ENCODE measurements at regions not wholly inside any gene's neighbourhood (a gene's known extent, or its start where the extent isn't known, plus 50 kb on each side); places are given as distances from the start of the nearest gene placed in this dataset.

- Histone ChIP-seq H3K4me1 (ENCODE audit: control insufficient read depth, insufficient read depth, low read length) (no peaks in the 10 kb centered on the region), H3K4me3 (ENCODE audit: low read length) (no peak overlapping the region), H3K36me3 (ENCODE audit: control insufficient read depth, insufficient read depth, low read length, severe bottlenecking) (no peaks in the 10 kb centered on the region), H3K9ac (ENCODE audit: low read length) (no peak overlapping the region), H3K27me3 (replicated peaks; ENCODE audit: control insufficient read depth, insufficient read depth, low read length) (no peaks in the 10 kb centered on the region), H3K9me3 (ENCODE audit: control insufficient read depth, low read length) (no peaks in the 10 kb centered on the region)
- DNase-seq (ENCODE audit: low read depth), result peak; percentile 41
Observed at GRCh38 chr12:59973515-59973914, 377.7 kb downstream of the SLC16A7 start.

- Histone ChIP-seq H3K36me3 (ENCODE audit: control insufficient read depth, insufficient read depth, low read length, severe bottlenecking) (no peaks in the 10 kb centered on the region), H3K4me1 (ENCODE audit: control insufficient read depth, insufficient read depth, low read length) (no peaks in the 10 kb centered on the region), H3K9me3 (ENCODE audit: control insufficient read depth, low read length) (no peaks in the 10 kb centered on the region), H3K27me3 (replicated peaks; ENCODE audit: control insufficient read depth, insufficient read depth, low read length) (no peaks in the 10 kb centered on the region), H3K4me3 (ENCODE audit: low read length) (no peak overlapping the region), H3K9ac (ENCODE audit: low read length) (no peak overlapping the region)
- no peak for DNase-seq (ENCODE audit: low read depth)
Observed at GRCh38 chr12:59977779-59978178, 381.9 kb downstream of the SLC16A7 start.

- H3K4me1 ChIP-seq (ENCODE audit: control insufficient read depth, insufficient read depth, low read length), result no peaks in the 10 kb centered on the region
- H3K9me3 ChIP-seq (ENCODE audit: control insufficient read depth, low read length), result no peaks in the 10 kb centered on the region
- H3K36me3 ChIP-seq (ENCODE audit: control insufficient read depth, insufficient read depth, low read length, severe bottlenecking), result no peaks in the 10 kb centered on the region
- H3K27me3 ChIP-seq (replicated peaks; ENCODE audit: control insufficient read depth, insufficient read depth, low read length), result no peaks in the 10 kb centered on the region
- H3K9ac ChIP-seq (ENCODE audit: low read length), result no peak overlapping the region
- DNase-seq (ENCODE audit: low read depth), result peak; percentile 29
- H3K4me3 ChIP-seq (ENCODE audit: low read length), result no peak overlapping the region
Observed at GRCh38 chr12:59980476-59980875, 384.6 kb downstream of the SLC16A7 start.

GRCh38 chr12:59999291-59999690 is 403.5 kb downstream of the SLC16A7 start:
- Histone ChIP-seq H3K9ac (ENCODE audit: low read length) (no peak overlapping the region), H3K27me3 (replicated peaks; ENCODE audit: control insufficient read depth, insufficient read depth, low read length) (no peaks in the 10 kb centered on the region), H3K9me3 (ENCODE audit: control insufficient read depth, low read length) (peaks cover 4% of the 10 kb centered on the region), H3K36me3 (ENCODE audit: control insufficient read depth, insufficient read depth, low read length, severe bottlenecking) (no peaks in the 10 kb centered on the region), H3K4me3 (ENCODE audit: low read length) (no peak overlapping the region), H3K4me1 (ENCODE audit: control insufficient read depth, insufficient read depth, low read length) (no peaks in the 10 kb centered on the region)
- no peak for DNase-seq (ENCODE audit: low read depth)

GRCh38 chr12:60010486-60010885 is 414.7 kb downstream of the SLC16A7 start:
- no peaks in the 10 kb centered on the region for H3K36me3 ChIP-seq (ENCODE audit: control insufficient read depth, insufficient read depth, low read length, severe bottlenecking)
- no peaks in the 10 kb centered on the region for H3K4me1 ChIP-seq (ENCODE audit: control insufficient read depth, insufficient read depth, low read length)
- no peaks in the 10 kb centered on the region for H3K9me3 ChIP-seq (ENCODE audit: control insufficient read depth, low read length)
- no peaks in the 10 kb centered on the region for H3K27me3 ChIP-seq (replicated peaks; ENCODE audit: control insufficient read depth, insufficient read depth, low read length)
- no peak overlapping the region for H3K4me3 ChIP-seq (ENCODE audit: low read length)
- DNase-seq (ENCODE audit: low read depth), result no peak
- H3K9ac ChIP-seq (ENCODE audit: low read length), result no peak overlapping the region

- Histone ChIP-seq H3K9me3 (ENCODE audit: control insufficient read depth, low read length) (no peaks in the 10 kb centered on the region), H3K36me3 (ENCODE audit: control insufficient read depth, insufficient read depth, low read length, severe bottlenecking) (no peaks in the 10 kb centered on the region), H3K9ac (ENCODE audit: low read length) (no peak overlapping the region), H3K4me1 (ENCODE audit: control insufficient read depth, insufficient read depth, low read length) (no peaks in the 10 kb centered on the region), H3K27me3 (replicated peaks; ENCODE audit: control insufficient read depth, insufficient read depth, low read length) (no peaks in the 10 kb centered on the region), H3K4me3 (ENCODE audit: low read length) (no peak overlapping the region)
- DNase-seq (ENCODE audit: low read depth), result no peak
Observed at GRCh38 chr12:60012659-60013058, 416.8 kb downstream of the SLC16A7 start.

GRCh38 chr12:60014436-60014835 is 418.6 kb downstream of the SLC16A7 start:
- H3K36me3 ChIP-seq (ENCODE audit: control insufficient read depth, insufficient read depth, low read length, severe bottlenecking), result no peaks in the 10 kb centered on the region
- no peak overlapping the region for H3K9ac ChIP-seq (ENCODE audit: low read length)
- no peaks in the 10 kb centered on the region for H3K27me3 ChIP-seq (replicated peaks; ENCODE audit: control insufficient read depth, insufficient read depth, low read length)
- H3K4me1 ChIP-seq (ENCODE audit: control insufficient read depth, insufficient read depth, low read length), result no peaks in the 10 kb centered on the region
- DNase-seq (ENCODE audit: low read depth), result no peak
- H3K4me3 ChIP-seq (ENCODE audit: low read length), result no peak overlapping the region
- no peaks in the 10 kb centered on the region for H3K9me3 ChIP-seq (ENCODE audit: control insufficient read depth, low read length)

GRCh38 chr12:60020068-60020467 is 424.2 kb downstream of the SLC16A7 start:
- Histone ChIP-seq H3K4me3 (ENCODE audit: low read length) (no peak overlapping the region), H3K4me1 (ENCODE audit: control insufficient read depth, insufficient read depth, low read length) (no peaks in the 10 kb centered on the region), H3K9ac (ENCODE audit: low read length) (no peak overlapping the region), H3K9me3 (ENCODE audit: control insufficient read depth, low read length) (no peaks in the 10 kb centered on the region), H3K27me3 (replicated peaks; ENCODE audit: control insufficient read depth, insufficient read depth, low read length) (no peaks in the 10 kb centered on the region), H3K36me3 (ENCODE audit: control insufficient read depth, insufficient read depth, low read length, severe bottlenecking) (no peaks in the 10 kb centered on the region)
- DNase-seq (ENCODE audit: low read depth), result no peak

GRCh38 chr12:60021235-60021634 is 425.4 kb downstream of the SLC16A7 start:
- Histone ChIP-seq H3K4me3 (ENCODE audit: low read length) (no peak overlapping the region), H3K9me3 (ENCODE audit: control insufficient read depth, low read length) (no peaks in the 10 kb centered on the region), H3K4me1 (ENCODE audit: control insufficient read depth, insufficient read depth, low read length) (no peaks in the 10 kb centered on the region), H3K27me3 (replicated peaks; ENCODE audit: control insufficient read depth, insufficient read depth, low read length) (no peaks in the 10 kb centered on the region), H3K36me3 (ENCODE audit: control insufficient read depth, insufficient read depth, low read length, severe bottlenecking) (no peaks in the 10 kb centered on the region), H3K9ac (ENCODE audit: low read length) (no peak overlapping the region)
- DNase-seq (ENCODE audit: low read depth), result no peak

GRCh38 chr12:60027266-60027665 is 431.4 kb downstream of the SLC16A7 start:
- no peaks in the 10 kb centered on the region for H3K27me3 ChIP-seq (replicated peaks; ENCODE audit: control insufficient read depth, insufficient read depth, low read length)
- no peaks in the 10 kb centered on the region for H3K4me1 ChIP-seq (ENCODE audit: control insufficient read depth, insufficient read depth, low read length)
- H3K4me3 ChIP-seq (ENCODE audit: low read length), result no peak overlapping the region
- no peak for DNase-seq (ENCODE audit: low read depth)
- no peaks in the 10 kb centered on the region for H3K36me3 ChIP-seq (ENCODE audit: control insufficient read depth, insufficient read depth, low read length, severe bottlenecking)
- no peaks in the 10 kb centered on the region for H3K9me3 ChIP-seq (ENCODE audit: control insufficient read depth, low read length)
- no peak overlapping the region for H3K9ac ChIP-seq (ENCODE audit: low read length)

- no peaks in the 10 kb centered on the region for H3K27me3 ChIP-seq (replicated peaks; ENCODE audit: control insufficient read depth, insufficient read depth, low read length)
- no peaks in the 10 kb centered on the region for H3K36me3 ChIP-seq (ENCODE audit: control insufficient read depth, insufficient read depth, low read length, severe bottlenecking)
- H3K4me3 ChIP-seq (ENCODE audit: low read length), result no peak overlapping the region
- DNase-seq (ENCODE audit: low read depth), result peak; percentile 1
- no peak overlapping the region for H3K9ac ChIP-seq (ENCODE audit: low read length)
- H3K4me1 ChIP-seq (ENCODE audit: control insufficient read depth, insufficient read depth, low read length), result no peaks in the 10 kb centered on the region
- no peaks in the 10 kb centered on the region for H3K9me3 ChIP-seq (ENCODE audit: control insufficient read depth, low read length)
Observed at GRCh38 chr12:60034147-60034546, 438.3 kb downstream of the SLC16A7 start.

- no peak overlapping the region for H3K9ac ChIP-seq (ENCODE audit: low read length)
- H3K4me3 ChIP-seq (ENCODE audit: low read length), result no peak overlapping the region
- no peaks in the 10 kb centered on the region for H3K9me3 ChIP-seq (ENCODE audit: control insufficient read depth, low read length)
Observed at GRCh38 chr12:60035835-60036234, 440.0 kb downstream of the SLC16A7 start.

More at GRCh38 chr12:60035835-60036234, 440.0 kb downstream of the SLC16A7 start:
- no peaks in the 10 kb centered on the region for H3K36me3 ChIP-seq (ENCODE audit: control insufficient read depth, insufficient read depth, low read length, severe bottlenecking)
- DNase-seq (ENCODE audit: low read depth), result peak; percentile 11
- no peaks in the 10 kb centered on the region for H3K4me1 ChIP-seq (ENCODE audit: control insufficient read depth, insufficient read depth, low read length)
- H3K27me3 ChIP-seq (replicated peaks; ENCODE audit: control insufficient read depth, insufficient read depth, low read length), result no peaks in the 10 kb centered on the region

All from adipocyte (in vitro differentiated cells).